ENCODE measurements at regions not wholly inside any gene's neighbourhood (a gene's known extent, or its start where the extent isn't known, plus 50 kb on each side); places are given as distances from the start of the nearest gene placed in this dataset.

DNA sequence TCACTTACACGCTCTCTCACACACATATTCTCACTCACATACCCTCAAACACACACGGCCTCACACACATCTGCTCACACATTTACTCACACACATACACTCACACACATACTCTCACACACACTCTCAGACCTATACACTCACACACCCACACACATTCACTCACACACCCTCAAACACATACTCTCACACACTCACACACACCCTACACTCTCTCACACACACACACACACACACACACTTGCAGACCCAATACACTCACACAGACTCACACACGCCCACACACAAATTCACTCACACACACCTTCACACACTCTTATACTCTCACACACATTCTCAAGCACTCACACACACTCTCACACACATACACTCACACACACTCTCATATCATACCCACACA lies 155.5 kb upstream of the BACE2 start:
- Histone ChIP-seq H3K36me3 (no peaks in the 10 kb centered on the region), H3K4me1 (no peaks in the 10 kb centered on the region), H3K4me3 (no peak overlapping the region), H3K27ac (no peak overlapping the region), H3K27me3 (peaks cover 0 to 16% of the 10 kb centered on the region in 2 donors), H3K9me3 (no peaks in the 10 kb centered on the region)
- DNase-seq = no peak
- TF ChIP-seq CTCF (IDR thresholded peaks at IDR 0.05) = no peak
- intact Hi-C loops (cut with DNase I; ENCODE audit: low total_unique reads) = no loop called here

- H3K36me3 ChIP-seq = no peaks in the 10 kb centered on the region
- no peaks in the 10 kb centered on the region for H3K4me1 ChIP-seq
- intact Hi-C loops (cut with DNase I; ENCODE audit: low total_unique reads) = no loop called here
- TF ChIP-seq CTCF (IDR thresholded peaks at IDR 0.05) = no peak
- no peak overlapping the region for H3K4me3 ChIP-seq
- no peak overlapping the region for H3K27ac ChIP-seq
- no peaks in the 10 kb centered on the region for H3K27me3 ChIP-seq
- no peak for DNase-seq
- H3K9me3 ChIP-seq = no peaks in the 10 kb centered on the region
These were observed 151.5 kb upstream of the BACE2 start for GRCh38 chr21:41016472-41016871.

DNA sequence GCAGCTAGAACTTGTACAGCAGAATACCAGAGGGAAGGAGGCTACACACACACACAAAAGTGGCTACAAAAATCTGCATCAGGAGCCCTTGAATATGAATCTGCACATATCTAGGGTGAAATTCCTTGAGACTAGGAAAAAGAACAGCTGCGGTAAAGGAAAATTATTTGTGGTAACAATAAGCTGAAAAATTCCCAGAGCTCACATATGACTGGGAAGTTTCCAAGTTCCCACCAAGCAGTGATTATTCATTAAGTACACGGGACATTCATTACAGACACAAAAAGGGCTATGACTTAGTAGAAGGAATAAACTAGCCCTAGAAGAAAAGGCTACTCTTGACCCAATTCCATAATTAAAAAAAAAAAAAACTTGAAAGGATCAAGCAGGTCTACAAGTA lies 149.5 kb upstream of the BACE2 start:
- no peak overlapping the region for H3K27ac ChIP-seq
- no peaks in the 10 kb centered on the region for H3K4me1 ChIP-seq
- no peaks in the 10 kb centered on the region for H3K27me3 ChIP-seq
- intact Hi-C loops (cut with DNase I; ENCODE audit: low total_unique reads) = no loop called here
- TF ChIP-seq CTCF (IDR thresholded peaks at IDR 0.05) = no peak
- H3K36me3 ChIP-seq = no peaks in the 10 kb centered on the region
- H3K9me3 ChIP-seq = no peaks in the 10 kb centered on the region
- no peak for DNase-seq
- no peak overlapping the region for H3K4me3 ChIP-seq

DNA sequence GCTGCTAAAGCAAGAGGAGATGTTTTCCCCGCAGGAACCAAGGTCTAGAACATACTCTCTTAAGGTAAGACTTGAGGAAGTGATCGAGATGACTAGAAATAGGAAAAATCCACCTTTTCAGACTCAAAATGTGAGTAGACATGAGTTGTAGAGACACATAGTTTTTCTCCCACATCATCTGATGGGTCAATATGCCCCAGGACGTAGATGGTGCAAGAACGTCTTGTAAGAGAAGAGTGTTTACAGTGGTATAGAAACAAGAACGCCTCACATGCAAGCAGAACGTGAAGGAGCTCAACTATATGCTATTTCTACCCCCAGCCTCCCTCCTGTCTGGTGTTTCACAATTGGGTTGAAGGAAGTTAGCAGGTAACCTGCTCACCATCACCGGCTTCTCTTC lies 144.0 kb upstream of the BACE2 start:
- peaks cover 0 to 5% (median 0%) of the 10 kb centered on the region in 3 donors for H3K9me3 ChIP-seq
- intact Hi-C loops (cut with DNase I; ENCODE audit: low total_unique reads) = no loop called here
- no peaks in the 10 kb centered on the region for H3K4me1 ChIP-seq
- no peak for DNase-seq
- H3K27me3 ChIP-seq = no peaks in the 10 kb centered on the region
- no peak for TF ChIP-seq CTCF (IDR thresholded peaks at IDR 0.05)
- H3K27ac ChIP-seq = no peak overlapping the region
- no peak overlapping the region for H3K4me3 ChIP-seq
- no peaks in the 10 kb centered on the region for H3K36me3 ChIP-seq

DNA sequence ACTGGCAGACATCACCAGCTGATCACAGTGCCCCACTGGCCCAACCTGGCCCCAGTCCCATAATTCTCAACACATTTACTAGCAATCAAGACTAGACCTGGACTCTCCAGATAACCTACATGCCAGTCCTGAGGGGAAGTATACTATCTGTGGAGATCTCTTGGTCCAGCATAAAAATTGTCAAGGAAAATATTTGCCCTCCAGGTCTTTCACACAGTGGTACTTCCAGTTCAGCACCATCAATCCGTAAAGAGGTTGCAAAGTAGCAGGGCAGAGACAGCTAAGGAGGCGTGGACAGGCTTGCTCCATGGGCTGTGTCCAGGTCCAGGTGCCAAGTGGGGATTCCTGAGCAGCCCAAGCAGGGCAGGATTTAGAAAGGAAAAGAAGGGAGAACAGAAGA lies 143.6 kb upstream of the BACE2 start:
- H3K36me3 ChIP-seq = no peaks in the 10 kb centered on the region
- intact Hi-C loops (cut with DNase I; ENCODE audit: low total_unique reads) = no loop called here
- no peak overlapping the region for H3K27ac ChIP-seq
- DNase-seq = no peak
- no peak for TF ChIP-seq CTCF (IDR thresholded peaks at IDR 0.05)
- H3K27me3 ChIP-seq = no peaks in the 10 kb centered on the region
- no peaks in the 10 kb centered on the region for H3K4me1 ChIP-seq
- H3K4me3 ChIP-seq = no peak overlapping the region
- H3K9me3 ChIP-seq = peaks cover 0 to 5% (median 0%) of the 10 kb centered on the region in 3 donors

DNA sequence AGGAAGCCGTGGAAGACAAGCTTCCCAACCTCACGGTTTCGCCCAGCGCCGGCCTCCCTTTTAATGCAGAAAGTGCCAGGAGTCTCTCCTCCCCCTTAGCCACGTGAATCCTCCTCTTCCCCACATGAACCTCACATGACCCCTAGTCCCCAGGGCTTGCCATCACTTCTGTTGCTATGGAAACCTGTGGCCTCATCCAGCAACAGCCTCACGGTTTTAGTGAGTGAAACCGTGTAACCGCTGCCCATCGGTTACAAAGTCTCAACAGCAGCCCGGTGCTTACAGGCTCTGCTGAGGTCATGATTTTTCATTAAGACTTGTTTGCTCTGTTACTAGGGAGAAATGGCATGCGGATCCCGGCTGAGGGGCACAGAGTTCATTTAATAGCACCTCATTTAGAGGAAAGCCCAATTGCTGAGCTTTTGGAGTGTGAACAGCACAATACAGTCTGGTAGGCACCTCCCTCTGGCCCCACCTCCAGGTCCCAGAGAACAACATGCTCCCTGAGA lies 143.2 kb upstream of the BACE2 start:
- H3K4me1 ChIP-seq = no peaks in the 10 kb centered on the region
- peaks cover 0 to 5% (median 0%) of the 10 kb centered on the region in 3 donors for H3K9me3 ChIP-seq
- no peaks in the 10 kb centered on the region for H3K27me3 ChIP-seq
- TF ChIP-seq CTCF (IDR thresholded peaks at IDR 0.05) = no peak
- no peaks in the 10 kb centered on the region for H3K36me3 ChIP-seq
- H3K4me3 ChIP-seq = no peak overlapping the region
- no peak for DNase-seq
- H3K27ac ChIP-seq = no peak overlapping the region
- intact Hi-C loops (cut with DNase I; ENCODE audit: low total_unique reads) = no loop called here
